Mesendoderm (in vitro differentiated cells): ENCODE measurements at regions not wholly inside any gene's neighbourhood (a gene's known extent, or its start where the extent isn't known, plus 50 kb on each side); places are given as distances from the start of the nearest gene placed in this dataset.

Experiments used
- DNase-seq: peaks from one replicate; pipeline ENCODE4 v3.0.0; 2013
- H2AK5ac ChIP-seq: 2 replicates; pipeline ENCODE4 v1.6.1; 2013; ENCODE audit warnings: low read length, inconsistent platforms
- H2BK120ac ChIP-seq: 2 replicates; pipeline ENCODE4 v1.6.1; 2013; ENCODE audit warnings: low read depth, mild to moderate bottlenecking, low read length, moderate library complexity, mixed read lengths
- H2BK15ac ChIP-seq: replicated peaks from 2 replicates; pipeline ENCODE4 v1.6.1; 2013; ENCODE audit warnings: low read depth, mild to moderate bottlenecking, moderate library complexity
- H2BK5ac ChIP-seq: 2 replicates; pipeline ENCODE4 v1.6.1; 2013; ENCODE audit warnings: low read length, inconsistent platforms
- H3K18ac ChIP-seq: 2 replicates; pipeline ENCODE4 v1.6.1; 2013; ENCODE audit warnings: mild to moderate bottlenecking, low read length, mixed read lengths
- H3K23ac ChIP-seq: one replicate; pipeline ENCODE4 v1.6.1; 2013; ENCODE audit warnings: low read length
- H3K27ac ChIP-seq: 2 replicates; pipeline ENCODE4 v1.5.1; 2013; ENCODE audit warnings: low read depth, mild to moderate bottlenecking, inconsistent platforms, low read length, moderate library complexity
- H3K27me3 ChIP-seq: 2 replicates; pipeline ENCODE4 v1.6.1; 2013; ENCODE audit warnings: low read length, control low read depth, mild to moderate bottlenecking, inconsistent platforms; ENCODE audit not compliant: insufficient read depth, poor library complexity
- H3K36me3 ChIP-seq: 2 replicates; pipeline ENCODE4 v1.6.1; 2013; ENCODE audit warnings: low read length, inconsistent platforms; ENCODE audit not compliant: control insufficient read depth, insufficient read depth
- H3K4ac ChIP-seq: one replicate; pipeline ENCODE4 v1.6.1; 2013; ENCODE audit warnings: low read depth, mild to moderate bottlenecking, low read length, moderate library complexity
- H3K4me1 ChIP-seq: 2 replicates; pipeline ENCODE4 v1.6.1; 2013; ENCODE audit warnings: low read depth, low read length, inconsistent platforms; ENCODE audit not compliant: control insufficient read depth
- H3K4me2 ChIP-seq: 2 replicates; pipeline ENCODE4 v1.6.1; 2013; ENCODE audit warnings: low read length
- H3K4me3 ChIP-seq: 2 replicates; pipeline ENCODE4 v1.5.1; 2013; ENCODE audit warnings: mild to moderate bottlenecking, low read length
- H3K56ac ChIP-seq: one replicate; pipeline ENCODE4 v1.6.1; 2013; ENCODE audit warnings: low read length
- H3K79me1 ChIP-seq: 2 replicates; pipeline ENCODE4 v1.6.1; 2013; ENCODE audit warnings: low read length, inconsistent platforms
- H3K79me2 ChIP-seq: 2 replicates; pipeline ENCODE4 v1.6.1; 2013; ENCODE audit warnings: mild to moderate bottlenecking, low read length; ENCODE audit not compliant: control insufficient read depth, insufficient read depth
- H3K9ac ChIP-seq: 2 replicates; pipeline ENCODE4 v1.6.1; 2013; ENCODE audit warnings: low read length, inconsistent platforms
- H4K5ac ChIP-seq: one replicate; pipeline ENCODE4 v1.6.1; 2013; ENCODE audit warnings: low read length
- H4K8ac ChIP-seq: one replicate; pipeline ENCODE4 v1.6.1; 2013; ENCODE audit warnings: low read depth, mild to moderate bottlenecking, control low read depth, low read length, moderate library complexity
- WGBS: extraction: QIAGEN DNeasy Blood & Tissue Kit; methylation state at CpG from one replicate; pipeline ENCODE4 v1.1.7; 2013; ENCODE audit warnings: low lambda C conversion rate, missing lambda C conversion rate; ENCODE audit not compliant: insufficient coverage; ENCODE audit errors: extremely low coverage; 5-methylcytosine and 5-hydroxymethylcytosine counted together

DNA sequence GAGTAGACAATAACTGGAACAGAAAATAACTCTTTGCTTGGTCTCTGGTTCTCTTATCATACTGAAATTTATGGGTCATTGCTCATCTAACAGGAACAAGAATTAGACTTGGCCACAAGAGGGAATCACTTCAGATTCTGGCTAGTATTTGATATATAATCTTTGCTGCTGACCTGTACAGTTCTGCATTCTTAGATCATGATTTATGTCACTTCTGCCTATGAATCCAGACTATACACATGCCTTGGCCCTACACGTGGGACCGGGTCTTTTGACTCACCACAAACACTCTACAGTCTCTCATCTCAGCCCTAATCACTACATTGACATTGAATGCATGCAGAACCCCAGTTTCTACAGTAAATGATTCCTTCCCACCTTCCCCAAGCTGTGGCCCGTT is 162.5 kb upstream of the SOX2 start:
- Histone ChIP-seq H3K23ac (no peak overlapping the region), H2BK5ac (no peak overlapping the region), H3K4me3 (no peak overlapping the region), H3K18ac (no peak overlapping the region), H3K56ac (no peak overlapping the region), H3K36me3 (no peaks in the 10 kb centered on the region), H2BK15ac (no peak overlapping the region), H3K79me2 (no peaks in the 10 kb centered on the region), H3K4me1 (no peaks in the 10 kb centered on the region), H2AK5ac (no peak overlapping the region), H3K79me1 (no peaks in the 10 kb centered on the region), H3K9ac (no peak overlapping the region), H3K27ac (no peak overlapping the region), H4K5ac (no peak overlapping the region), H2BK120ac (no peak overlapping the region), H3K4ac (no peak overlapping the region), H3K27me3 (no peaks in the 10 kb centered on the region), H4K8ac (no peak overlapping the region), H3K4me2 (no peak overlapping the region)
- no peak for DNase-seq
- WGBS: no CpG with 5 or more reads among the region's 3 CpGs

DNA sequence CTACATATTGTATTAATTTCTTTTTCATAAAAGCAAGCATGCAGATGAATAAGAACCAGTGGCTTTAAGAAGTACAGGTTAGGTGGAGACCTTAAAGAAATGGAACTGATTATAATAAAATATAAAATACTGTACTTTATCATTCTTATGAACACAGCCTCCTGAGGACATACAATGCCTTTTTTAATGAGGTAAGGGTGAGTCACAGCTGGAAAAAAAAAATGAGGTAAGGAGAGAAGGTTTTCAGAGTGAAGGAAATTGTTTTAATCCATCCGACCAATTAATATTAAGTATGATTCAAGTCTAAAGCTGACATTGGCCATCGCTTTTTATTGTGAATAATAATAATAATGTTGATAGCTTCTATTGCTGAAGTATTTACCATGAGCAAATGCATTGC is 170.3 kb upstream of the SOX2 start:
- H4K5ac ChIP-seq: no peak overlapping the region

DNA sequence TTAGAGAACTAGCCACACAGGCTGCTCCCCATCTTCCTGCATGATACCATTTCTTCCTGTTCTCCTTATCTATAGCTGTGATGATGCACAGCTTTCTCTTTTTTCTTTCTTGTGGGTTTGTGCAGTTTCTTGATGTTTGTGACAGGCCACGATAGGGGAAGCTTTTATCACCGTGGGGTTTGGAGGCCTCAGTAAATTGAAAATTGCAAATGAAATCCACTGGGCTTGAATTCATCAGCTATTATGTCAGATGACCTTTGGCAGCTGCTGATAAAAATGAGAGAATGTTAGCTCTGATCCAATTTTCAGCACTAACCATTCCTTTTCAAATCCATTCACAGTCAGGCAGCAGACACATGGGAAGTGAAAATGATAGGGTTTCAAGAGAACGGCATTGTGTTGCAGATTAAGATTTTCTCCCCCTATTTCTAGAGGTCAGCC is 176.9 kb upstream of the SOX2 start:
- H2BK5ac ChIP-seq: no peak overlapping the region
- no peak overlapping the region for H2BK120ac ChIP-seq
- no peaks in the 10 kb centered on the region for H3K4me1 ChIP-seq
- no peak overlapping the region for H3K4me3 ChIP-seq
- H4K8ac ChIP-seq: no peak overlapping the region
- peak; percentile 6 for DNase-seq
- no peak overlapping the region for H3K56ac ChIP-seq
- no peak overlapping the region for H3K23ac ChIP-seq
- H3K79me1 ChIP-seq: no peaks in the 10 kb centered on the region
- no peak overlapping the region for H3K27ac ChIP-seq
- H3K36me3 ChIP-seq: no peaks in the 10 kb centered on the region
- H3K27me3 ChIP-seq: no peaks in the 10 kb centered on the region
- no peaks in the 10 kb centered on the region for H3K79me2 ChIP-seq
- H3K9ac ChIP-seq: no peak overlapping the region
- H3K4ac ChIP-seq: no peak overlapping the region
- no peak overlapping the region for H2AK5ac ChIP-seq
- H3K4me2 ChIP-seq: no peak overlapping the region
- H4K5ac ChIP-seq: no peak overlapping the region
- no peak overlapping the region for H3K18ac ChIP-seq
- no CpG with 5 or more reads among the region's 3 CpGs for WGBS
- no peak overlapping the region for H2BK15ac ChIP-seq

More for the DNA sequence above, 170.3 kb upstream of the SOX2 start:
- WGBS: no CpG with 5 or more reads among the region's 2 CpGs
- H2BK5ac ChIP-seq: no peak overlapping the region
- H3K79me2 ChIP-seq: no peaks in the 10 kb centered on the region
- no peak overlapping the region for H3K23ac ChIP-seq
- no peak overlapping the region for H3K4me3 ChIP-seq
- no peak overlapping the region for H3K4ac ChIP-seq
- DNase-seq: no peak
- H3K9ac ChIP-seq: no peak overlapping the region
- no peak overlapping the region for H4K8ac ChIP-seq
- no peak overlapping the region for H3K18ac ChIP-seq
- H3K79me1 ChIP-seq: no peaks in the 10 kb centered on the region
- no peak overlapping the region for H2BK15ac ChIP-seq
- H3K27me3 ChIP-seq: no peaks in the 10 kb centered on the region
- H3K27ac ChIP-seq: no peak overlapping the region
- H2AK5ac ChIP-seq: no peak overlapping the region
- no peaks in the 10 kb centered on the region for H3K36me3 ChIP-seq
- H2BK120ac ChIP-seq: no peak overlapping the region
- H3K4me2 ChIP-seq: no peak overlapping the region
- H3K56ac ChIP-seq: no peak overlapping the region
- no peaks in the 10 kb centered on the region for H3K4me1 ChIP-seq

DNA sequence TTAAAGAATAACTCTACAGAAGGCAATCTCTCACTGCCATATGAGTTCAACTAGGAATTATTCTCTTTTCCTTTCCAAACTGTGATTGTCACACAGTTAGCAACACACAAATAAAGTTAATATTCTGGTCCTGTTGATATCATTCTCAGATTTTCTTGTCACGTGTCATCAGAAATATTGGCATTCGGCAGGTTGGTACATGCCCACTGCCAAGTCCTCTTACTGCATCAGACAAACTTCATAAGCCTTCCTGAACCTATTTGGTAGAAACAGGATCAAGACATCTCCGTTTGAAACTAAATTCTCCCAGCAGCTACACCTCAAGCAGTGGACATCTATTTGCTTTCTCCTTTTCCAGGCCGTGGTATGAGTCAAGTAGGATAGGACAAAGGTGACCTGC is 177.9 kb upstream of the SOX2 start:
- no peaks in the 10 kb centered on the region for H3K36me3 ChIP-seq
- DNase-seq: peak; percentile 1
- H4K5ac ChIP-seq: no peak overlapping the region
- H3K4ac ChIP-seq: no peak overlapping the region
- no peak overlapping the region for H4K8ac ChIP-seq
- no peak overlapping the region for H2BK15ac ChIP-seq
- no peak overlapping the region for H3K27ac ChIP-seq
- no peak overlapping the region for H2AK5ac ChIP-seq
- no peak overlapping the region for H3K9ac ChIP-seq
- no peaks in the 10 kb centered on the region for H3K27me3 ChIP-seq
- no peak overlapping the region for H3K18ac ChIP-seq
- H3K79me2 ChIP-seq: no peaks in the 10 kb centered on the region
- no peak overlapping the region for H2BK120ac ChIP-seq
- no CpG with 5 or more reads among the region's 4 CpGs for WGBS
- no peaks in the 10 kb centered on the region for H3K79me1 ChIP-seq
- H2BK5ac ChIP-seq: no peak overlapping the region
- H3K56ac ChIP-seq: no peak overlapping the region
- no peak overlapping the region for H3K4me2 ChIP-seq
- H3K4me1 ChIP-seq: no peaks in the 10 kb centered on the region
- no peak overlapping the region for H3K23ac ChIP-seq
- H3K4me3 ChIP-seq: no peak overlapping the region

DNA sequence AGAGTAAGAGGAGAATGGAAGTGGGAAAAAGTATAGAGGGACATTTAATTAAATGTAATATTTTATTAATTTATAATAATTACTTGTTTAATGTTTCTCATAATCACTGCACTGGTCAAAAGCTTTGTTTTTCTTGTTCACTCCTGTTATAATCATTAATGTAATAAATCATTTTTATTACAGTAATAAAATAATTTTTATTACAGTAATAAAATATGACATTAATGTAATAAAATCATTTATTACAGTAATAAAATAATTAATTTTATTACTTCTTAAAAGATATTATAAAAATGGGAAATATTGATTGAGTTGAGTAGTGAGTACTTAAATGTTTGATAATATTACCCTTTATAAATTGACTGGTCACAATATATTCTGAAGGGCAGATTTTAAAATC is 181.1 kb upstream of the SOX2 start:
- Histone ChIP-seq H2BK15ac (no peak overlapping the region), H3K27me3 (no peaks in the 10 kb centered on the region), H2BK120ac (no peak overlapping the region), H3K36me3 (no peaks in the 10 kb centered on the region), H3K4me1 (no peaks in the 10 kb centered on the region), H3K18ac (no peak overlapping the region), H3K9ac (no peak overlapping the region), H3K4me3 (no peak overlapping the region), H2BK5ac (no peak overlapping the region), H4K5ac (no peak overlapping the region), H3K79me2 (no peaks in the 10 kb centered on the region), H3K4ac (no peak overlapping the region), H2AK5ac (no peak overlapping the region), H3K27ac (no peak overlapping the region), H3K23ac (no peak overlapping the region), H3K56ac (no peak overlapping the region), H3K79me1 (no peaks in the 10 kb centered on the region), H4K8ac (no peak overlapping the region), H3K4me2 (no peak overlapping the region)
- DNase-seq: no peak

DNA sequence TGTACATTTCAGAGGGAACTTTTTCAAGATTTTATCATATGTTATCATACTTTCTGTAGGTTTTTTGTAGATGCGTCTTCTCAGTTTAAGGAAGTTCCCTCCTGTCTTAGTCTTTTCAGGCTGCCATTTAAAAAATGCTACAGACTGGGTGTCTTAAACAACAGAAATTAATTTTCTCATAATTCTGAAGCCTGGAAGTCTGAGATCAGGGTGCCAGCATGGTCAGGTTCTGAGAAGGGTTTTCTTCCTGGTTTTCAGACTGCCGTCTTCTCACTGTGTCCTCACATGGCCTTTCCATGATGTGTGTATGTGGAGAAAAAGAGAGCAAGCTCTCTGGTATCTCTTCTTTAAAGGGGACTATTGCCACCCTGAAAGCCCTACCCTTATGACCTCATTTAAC is 189.9 kb upstream of the SOX2 start:
- DNase-seq: no peak
- Histone ChIP-seq H4K5ac (no peak overlapping the region), H3K23ac (no peak overlapping the region), H3K36me3 (no peaks in the 10 kb centered on the region), H3K56ac (no peak overlapping the region), H2AK5ac (no peak overlapping the region), H3K4me1 (no peaks in the 10 kb centered on the region), H3K4me3 (no peak overlapping the region), H3K9ac (no peak overlapping the region), H3K79me2 (no peaks in the 10 kb centered on the region), H3K4ac (no peak overlapping the region), H2BK15ac (no peak overlapping the region), H3K4me2 (no peak overlapping the region), H3K27me3 (no peaks in the 10 kb centered on the region), H4K8ac (no peak overlapping the region), H3K79me1 (no peaks in the 10 kb centered on the region), H2BK120ac (no peak overlapping the region), H2BK5ac (no peak overlapping the region), H3K27ac (no peak overlapping the region), H3K18ac (no peak overlapping the region)
- WGBS: no CpG with 5 or more reads among the region's 2 CpGs
